LNCAP (cell line): ENCODE measurements at regions not wholly inside any gene's neighbourhood (a gene's known extent, or its start where the extent isn't known, plus 50 kb on each side); places are given as distances from the start of the nearest gene placed in this dataset.

Experiments
- CTCF ChIP-seq: fragments of 450-650 bp; IDR thresholded peaks from 2 replicates; pipeline ENCODE4 v1.5.1; 2017; ENCODE audit warnings: mild to moderate bottlenecking

- no peak for TF ChIP-seq CTCF
Observed at GRCh38 chr10:3648170-3648569, 136.8 kb downstream of the KLF6 start.

GRCh38 chr10:3647074-3647473 lies 137.9 kb downstream of the KLF6 start:
- TF ChIP-seq CTCF, result no peak

- no peak for TF ChIP-seq CTCF
Observed at GRCh38 chr10:3645406-3645805, 139.6 kb downstream of the KLF6 start.

GRCh38 chr10:3640816-3641215 lies 144.2 kb downstream of the KLF6 start:
- no peak for TF ChIP-seq CTCF

GRCh38 chr10:3639546-3639945 lies 145.5 kb downstream of the KLF6 start:
- no peak for TF ChIP-seq CTCF

- TF ChIP-seq CTCF, result no peak
Observed at GRCh38 chr10:3636356-3637181, 148.4 kb downstream of the KLF6 start.

GRCh38 chr10:3635697-3636096 lies 149.3 kb downstream of the KLF6 start:
- no peak for TF ChIP-seq CTCF

- TF ChIP-seq CTCF, result no peak
Observed at GRCh38 chr10:3635211-3635671, 149.8 kb downstream of the KLF6 start.
